ENCODE measurements at regions not wholly inside any gene's neighbourhood (a gene's known extent, or its start where the extent isn't known, plus 50 kb on each side); places are given as distances from the start of the nearest gene placed in this dataset.

DNA sequence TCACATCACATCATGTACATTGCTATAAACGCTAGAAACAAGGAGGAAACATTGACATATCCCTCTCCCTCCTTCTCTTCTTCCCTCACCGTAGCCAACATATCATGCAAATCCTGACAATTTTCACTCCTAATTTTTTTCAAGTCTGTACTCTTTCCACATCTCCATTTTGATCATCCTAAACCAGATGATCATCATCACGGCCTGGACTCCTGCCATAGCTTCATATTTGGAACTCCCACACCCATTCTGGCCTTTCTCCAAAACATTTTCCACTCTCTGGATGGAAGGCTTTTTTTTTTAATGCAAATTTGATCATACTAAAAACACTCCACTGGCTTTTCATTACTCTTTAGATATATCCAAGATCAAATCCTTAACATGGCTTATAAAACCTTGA, 248.0 kb upstream of the CNTN3 start (continued):
- TF ChIP-seq, protein P1, sequence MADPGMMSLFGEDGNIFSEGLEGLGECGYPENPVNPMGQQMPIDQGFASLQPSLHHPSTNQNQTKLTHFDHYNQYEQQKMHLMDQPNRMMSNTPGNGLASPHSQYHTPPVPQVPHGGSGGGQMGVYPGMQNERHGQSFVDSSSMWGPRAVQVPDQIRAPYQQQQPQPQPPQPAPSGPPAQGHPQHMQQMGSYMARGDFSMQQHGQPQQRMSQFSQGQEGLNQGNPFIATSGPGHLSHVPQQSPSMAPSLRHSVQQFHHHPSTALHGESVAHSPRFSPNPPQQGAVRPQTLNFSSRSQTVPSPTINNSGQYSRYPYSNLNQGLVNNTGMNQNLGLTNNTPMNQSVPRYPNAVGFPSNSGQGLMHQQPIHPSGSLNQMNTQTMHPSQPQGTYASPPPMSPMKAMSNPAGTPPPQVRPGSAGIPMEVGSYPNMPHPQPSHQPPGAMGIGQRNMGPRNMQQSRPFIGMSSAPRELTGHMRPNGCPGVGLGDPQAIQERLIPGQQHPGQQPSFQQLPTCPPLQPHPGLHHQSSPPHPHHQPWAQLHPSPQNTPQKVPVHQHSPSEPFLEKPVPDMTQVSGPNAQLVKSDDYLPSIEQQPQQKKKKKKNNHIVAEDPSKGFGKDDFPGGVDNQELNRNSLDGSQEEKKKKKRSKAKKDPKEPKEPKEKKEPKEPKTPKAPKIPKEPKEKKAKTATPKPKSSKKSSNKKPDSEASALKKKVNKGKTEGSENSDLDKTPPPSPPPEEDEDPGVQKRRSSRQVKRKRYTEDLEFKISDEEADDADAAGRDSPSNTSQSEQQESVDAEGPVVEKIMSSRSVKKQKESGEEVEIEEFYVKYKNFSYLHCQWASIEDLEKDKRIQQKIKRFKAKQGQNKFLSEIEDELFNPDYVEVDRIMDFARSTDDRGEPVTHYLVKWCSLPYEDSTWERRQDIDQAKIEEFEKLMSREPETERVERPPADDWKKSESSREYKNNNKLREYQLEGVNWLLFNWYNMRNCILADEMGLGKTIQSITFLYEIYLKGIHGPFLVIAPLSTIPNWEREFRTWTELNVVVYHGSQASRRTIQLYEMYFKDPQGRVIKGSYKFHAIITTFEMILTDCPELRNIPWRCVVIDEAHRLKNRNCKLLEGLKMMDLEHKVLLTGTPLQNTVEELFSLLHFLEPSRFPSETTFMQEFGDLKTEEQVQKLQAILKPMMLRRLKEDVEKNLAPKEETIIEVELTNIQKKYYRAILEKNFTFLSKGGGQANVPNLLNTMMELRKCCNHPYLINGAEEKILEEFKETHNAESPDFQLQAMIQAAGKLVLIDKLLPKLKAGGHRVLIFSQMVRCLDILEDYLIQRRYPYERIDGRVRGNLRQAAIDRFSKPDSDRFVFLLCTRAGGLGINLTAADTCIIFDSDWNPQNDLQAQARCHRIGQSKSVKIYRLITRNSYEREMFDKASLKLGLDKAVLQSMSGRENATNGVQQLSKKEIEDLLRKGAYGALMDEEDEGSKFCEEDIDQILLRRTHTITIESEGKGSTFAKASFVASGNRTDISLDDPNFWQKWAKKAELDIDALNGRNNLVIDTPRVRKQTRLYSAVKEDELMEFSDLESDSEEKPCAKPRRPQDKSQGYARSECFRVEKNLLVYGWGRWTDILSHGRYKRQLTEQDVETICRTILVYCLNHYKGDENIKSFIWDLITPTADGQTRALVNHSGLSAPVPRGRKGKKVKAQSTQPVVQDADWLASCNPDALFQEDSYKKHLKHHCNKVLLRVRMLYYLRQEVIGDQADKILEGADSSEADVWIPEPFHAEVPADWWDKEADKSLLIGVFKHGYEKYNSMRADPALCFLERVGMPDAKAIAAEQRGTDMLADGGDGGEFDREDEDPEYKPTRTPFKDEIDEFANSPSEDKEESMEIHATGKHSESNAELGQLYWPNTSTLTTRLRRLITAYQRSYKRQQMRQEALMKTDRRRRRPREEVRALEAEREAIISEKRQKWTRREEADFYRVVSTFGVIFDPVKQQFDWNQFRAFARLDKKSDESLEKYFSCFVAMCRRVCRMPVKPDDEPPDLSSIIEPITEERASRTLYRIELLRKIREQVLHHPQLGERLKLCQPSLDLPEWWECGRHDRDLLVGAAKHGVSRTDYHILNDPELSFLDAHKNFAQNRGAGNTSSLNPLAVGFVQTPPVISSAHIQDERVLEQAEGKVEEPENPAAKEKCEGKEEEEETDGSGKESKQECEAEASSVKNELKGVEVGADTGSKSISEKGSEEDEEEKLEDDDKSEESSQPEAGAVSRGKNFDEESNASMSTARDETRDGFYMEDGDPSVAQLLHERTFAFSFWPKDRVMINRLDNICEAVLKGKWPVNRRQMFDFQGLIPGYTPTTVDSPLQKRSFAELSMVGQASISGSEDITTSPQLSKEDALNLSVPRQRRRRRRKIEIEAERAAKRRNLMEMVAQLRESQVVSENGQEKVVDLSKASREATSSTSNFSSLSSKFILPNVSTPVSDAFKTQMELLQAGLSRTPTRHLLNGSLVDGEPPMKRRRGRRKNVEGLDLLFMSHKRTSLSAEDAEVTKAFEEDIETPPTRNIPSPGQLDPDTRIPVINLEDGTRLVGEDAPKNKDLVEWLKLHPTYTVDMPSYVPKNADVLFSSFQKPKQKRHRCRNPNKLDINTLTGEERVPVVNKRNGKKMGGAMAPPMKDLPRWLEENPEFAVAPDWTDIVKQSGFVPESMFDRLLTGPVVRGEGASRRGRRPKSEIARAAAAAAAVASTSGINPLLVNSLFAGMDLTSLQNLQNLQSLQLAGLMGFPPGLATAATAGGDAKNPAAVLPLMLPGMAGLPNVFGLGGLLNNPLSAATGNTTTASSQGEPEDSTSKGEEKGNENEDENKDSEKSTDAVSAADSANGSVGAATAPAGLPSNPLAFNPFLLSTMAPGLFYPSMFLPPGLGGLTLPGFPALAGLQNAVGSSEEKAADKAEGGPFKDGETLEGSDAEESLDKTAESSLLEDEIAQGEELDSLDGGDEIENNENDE (IDR thresholded peaks at IDR 0.05; ENCODE audit: insufficient replicate concordance, low read length): no peak
